ENCODE measurements at regions not wholly inside any gene's neighbourhood (a gene's known extent, or its start where the extent isn't known, plus 50 kb on each side); places are given as distances from the start of the nearest gene placed in this dataset.

DNA sequence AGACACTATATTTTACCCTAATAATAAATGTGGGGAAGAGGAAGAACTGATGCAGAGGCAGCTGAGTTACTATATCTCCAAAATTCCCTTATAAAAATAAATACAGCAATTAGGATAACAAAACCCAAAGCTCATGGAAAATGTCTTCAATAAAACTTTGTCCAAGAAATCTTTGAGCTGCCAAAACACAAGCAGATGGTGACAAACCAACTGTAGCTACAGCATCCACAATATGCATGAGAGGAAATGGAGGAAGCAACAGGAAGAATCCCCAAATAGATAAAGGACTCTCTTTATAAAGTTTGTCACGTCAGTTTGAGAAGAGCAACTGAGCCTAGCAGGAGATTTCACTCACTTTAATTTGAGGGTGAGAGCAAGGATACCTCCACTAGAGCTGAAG lies 638.2 kb downstream of the IGSF11 start:
- no peak for DNase-seq

DNA sequence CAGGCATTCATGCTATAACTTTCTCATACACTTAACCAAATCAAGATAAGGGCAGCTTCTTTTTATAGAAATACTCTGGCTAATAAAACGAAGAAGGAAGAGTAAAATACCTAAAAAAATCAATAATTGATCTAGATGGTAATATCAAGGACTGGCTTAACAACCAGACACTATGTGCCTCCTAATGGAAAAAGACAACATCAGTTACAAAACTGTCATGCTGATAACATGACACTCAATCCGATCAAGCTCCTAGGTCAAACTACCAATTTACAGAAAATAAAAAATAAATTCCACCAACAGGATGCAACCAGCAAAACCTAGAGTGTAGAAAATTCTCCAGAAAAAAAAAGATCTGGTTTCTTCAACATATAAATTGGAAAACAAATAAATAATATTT lies 634.6 kb downstream of the IGSF11 start:
- DNase-seq, result no peak

DNA sequence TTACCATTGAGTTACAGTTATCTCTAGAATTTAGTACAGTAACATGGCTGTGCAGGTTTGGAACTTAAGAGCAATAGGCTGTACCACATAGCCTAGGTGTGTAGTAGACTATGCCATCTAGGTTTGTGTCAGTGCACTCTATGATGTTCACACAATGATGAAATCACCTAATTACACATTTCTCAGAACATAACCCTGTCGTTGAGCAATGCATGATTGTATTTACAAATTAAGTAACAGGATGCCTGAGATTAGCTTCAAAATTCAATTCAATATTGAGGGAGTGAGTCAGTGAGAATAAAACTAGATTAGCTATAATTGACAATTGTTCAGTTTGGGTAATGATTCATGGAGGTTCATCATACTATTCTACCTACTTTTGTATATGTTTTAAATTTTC lies 633.8 kb downstream of the IGSF11 start:
- DNase-seq, result no peak

DNA sequence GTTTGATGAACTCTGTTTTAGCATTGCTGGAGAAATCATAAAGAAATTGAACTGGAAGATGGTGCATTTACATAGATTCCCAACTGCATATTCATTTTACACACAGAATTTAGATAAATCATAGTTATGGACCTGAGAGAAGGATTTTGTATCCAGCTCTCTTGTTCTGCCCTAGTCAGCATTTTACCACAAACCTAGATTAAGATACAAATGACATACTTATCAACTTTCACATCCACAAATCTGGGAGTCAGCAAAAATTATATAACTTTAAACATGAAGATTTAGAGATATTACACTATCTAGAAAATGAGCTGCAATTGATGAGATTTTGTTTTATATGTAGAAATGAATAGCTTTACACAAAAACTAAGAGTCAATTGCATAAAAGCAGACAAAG lies 632.8 kb downstream of the IGSF11 start:
- DNase-seq, result no peak

DNA sequence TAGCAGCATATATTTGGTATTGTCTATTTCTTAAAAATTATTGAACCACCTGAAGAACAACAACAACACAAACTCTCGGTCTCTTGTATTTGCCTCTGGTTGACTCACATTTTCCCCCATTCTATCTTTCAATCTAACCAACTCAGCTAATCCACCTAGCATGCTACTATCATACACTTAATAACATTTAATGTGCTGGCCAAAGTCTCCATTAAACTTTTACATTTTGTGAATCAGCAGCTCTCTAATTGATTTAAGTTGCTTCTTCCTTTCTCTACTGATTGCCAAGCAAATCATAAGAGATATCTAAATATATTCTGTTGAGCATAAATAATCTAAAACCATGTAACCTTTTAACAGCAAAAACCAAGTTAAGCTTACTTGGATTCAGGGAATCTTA lies 631.7 kb downstream of the IGSF11 start:
- no peak for DNase-seq

DNA sequence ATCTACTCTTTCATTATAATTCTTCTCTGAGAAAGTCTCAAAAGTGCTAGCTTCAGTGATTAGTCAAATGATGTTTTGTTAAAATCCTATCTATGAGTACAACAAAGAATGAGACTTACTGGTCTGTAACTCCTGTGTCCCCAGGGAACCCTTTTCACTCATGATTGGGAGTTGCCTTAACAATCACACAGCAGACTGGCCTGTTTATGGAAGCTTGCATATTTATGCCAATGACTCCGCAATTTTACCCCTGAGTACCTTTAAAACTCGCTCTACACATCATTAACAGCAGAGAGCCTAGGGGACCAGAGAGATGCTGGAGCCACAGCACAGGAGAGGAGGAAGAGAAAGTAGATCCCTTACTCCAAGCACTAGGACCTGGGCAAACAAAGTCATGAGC lies 628.1 kb downstream of the IGSF11 start:
- DNase-seq, result no peak

DNA sequence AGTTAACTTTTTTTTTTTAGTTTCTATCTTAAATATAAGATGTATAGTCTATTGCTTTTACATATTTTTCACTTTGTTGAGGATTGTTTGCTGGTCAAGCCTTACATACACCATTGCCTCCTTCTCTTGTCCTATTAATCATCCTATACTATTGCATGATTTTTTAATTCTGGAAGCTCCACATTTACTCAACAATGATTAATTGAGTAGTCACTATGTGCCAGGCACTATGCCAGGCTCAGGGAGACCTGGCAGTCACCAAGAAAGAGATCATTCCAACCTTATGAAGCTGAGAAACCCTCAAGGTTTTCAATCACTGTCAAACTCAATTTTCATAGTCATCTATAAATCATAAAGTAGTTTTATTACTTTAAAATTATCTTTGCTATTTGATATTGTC lies 626.2 kb downstream of the IGSF11 start:
- DNase-seq, result no peak

DNA sequence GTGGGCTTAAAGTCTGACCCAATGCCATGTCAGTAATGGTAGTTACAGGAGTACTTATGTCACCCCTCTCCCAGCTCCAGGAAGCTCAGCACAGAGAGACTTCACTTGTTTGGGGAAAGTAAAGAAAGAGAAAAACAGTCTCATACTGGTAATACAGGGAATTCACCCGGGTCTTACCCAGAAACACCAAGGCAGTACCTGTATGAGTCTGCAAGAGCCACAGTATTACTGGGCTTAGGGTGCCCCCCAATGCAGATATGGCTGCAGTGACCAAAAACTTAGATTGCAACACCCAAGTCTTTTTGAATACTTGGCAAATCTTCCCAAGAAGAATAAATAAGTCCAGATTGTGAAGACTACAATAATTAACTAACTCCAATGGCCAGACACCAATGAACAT lies 622.1 kb downstream of the IGSF11 start:
- DNase-seq, result no peak

DNA sequence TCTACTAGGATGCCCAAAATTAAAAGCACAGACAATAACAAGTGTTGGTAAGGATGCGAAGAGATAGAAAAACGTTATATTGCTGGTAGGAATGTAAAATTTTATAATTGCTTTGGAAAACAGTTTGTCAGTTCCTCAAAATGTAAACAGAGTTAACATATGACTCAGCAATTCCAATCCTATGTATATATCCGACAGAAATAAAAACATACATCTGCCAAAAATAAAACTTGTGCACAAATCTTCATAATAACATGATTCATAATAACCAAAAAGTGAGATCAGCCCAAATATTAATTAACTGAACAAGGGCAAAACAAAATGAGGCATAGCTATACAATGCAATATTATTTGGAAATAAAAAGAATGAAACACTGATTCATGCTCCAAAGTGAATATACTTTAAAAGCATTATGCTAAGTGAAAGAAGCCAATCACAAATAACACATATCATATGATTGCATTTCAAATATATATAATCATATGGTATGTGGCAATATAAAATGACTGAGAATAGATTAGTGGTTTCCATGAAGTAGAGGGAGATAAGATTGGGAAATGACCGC lies 609.3 kb downstream of the IGSF11 start:
- no peak for DNase-seq

DNA sequence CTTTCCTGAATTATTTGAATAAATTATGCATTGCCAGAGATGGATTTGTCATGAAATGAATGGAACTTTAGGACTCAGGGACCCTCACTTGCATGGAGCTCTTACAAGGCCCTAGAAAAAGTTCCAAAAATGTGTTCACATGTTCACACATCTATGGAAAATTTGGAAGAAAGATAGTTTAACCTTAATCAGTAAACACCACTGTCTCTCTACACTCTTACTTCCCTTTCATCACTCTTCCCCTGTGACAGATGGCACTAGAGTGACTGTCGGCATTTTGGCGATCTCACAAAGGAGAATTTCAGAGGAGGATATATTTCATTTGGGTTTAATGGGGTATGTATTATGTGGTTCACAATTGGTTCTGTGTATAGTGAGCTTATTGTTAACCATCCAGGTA lies 600.8 kb downstream of the IGSF11 start:
- DNase-seq, result no peak

DNA sequence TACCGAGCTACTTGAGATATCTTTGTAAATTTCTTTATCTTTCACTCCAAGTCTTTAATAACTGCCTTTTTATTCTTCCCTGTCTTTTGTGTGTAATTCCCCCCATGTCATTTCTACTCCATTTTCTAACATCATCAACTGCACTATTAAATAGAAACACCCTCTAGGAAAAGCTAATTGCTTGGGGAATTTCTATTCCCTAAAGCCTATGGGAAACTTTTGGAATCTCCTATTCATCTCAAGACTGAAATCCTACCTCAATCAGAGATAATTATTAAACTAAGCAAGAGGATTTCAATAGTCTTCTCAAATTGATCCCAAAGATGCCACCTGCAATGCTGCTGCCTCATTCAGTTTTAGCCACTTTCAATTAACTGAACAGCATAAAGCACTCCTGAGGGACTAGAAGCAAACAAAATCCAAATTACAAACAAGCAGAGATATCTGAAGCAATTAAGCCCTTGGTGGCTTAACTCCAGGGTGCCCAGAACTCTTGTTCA lies 598.7 kb downstream of the IGSF11 start:
- DNase-seq, result no peak

DNA sequence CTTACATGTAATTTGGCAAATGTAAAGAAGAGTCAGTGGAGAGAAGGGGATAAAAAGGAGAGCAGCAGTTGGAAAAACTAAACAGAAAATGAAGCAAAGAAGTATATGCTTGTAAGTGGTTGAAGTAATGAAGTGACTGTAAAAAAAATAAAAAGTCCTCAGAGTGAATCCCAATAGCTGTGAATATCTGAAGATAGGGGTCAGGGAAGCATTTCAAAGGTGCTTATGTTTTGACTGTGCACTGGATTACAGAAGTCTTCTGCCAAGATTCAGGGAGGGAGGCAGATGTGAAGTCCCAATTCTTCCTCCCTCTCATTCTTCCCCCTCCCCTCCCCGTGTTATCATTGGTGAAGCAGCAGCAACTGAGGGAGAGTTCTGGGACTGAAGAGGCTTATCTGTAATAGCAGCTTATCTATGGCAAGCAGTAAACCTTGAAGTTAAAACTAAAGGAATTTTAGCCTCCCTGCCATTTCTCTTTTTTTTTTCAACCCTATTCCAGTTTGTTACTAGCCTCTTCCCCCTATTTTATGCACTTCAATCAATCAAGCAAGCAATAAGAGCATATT lies 597.9 kb downstream of the IGSF11 start:
- no peak for DNase-seq

DNA sequence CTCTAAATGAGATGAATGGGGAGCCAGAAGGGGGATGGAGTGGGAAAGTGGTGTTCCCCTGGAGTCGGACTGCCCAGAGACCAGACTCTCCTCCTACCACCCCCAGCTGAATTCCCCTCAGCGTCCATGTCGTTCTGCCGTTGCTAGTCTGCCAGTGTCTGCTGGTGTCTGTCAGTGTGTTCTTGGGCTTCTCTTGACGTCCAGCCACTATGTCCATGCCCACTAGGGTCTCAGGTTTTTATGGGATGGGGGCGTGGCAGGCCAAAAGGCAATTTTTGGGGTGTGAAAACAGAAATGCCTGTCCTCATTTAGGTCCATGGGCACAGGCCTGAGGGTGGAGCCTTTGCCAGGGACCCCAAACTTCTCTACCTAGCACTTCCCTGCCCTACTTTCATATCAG lies 589.6 kb downstream of the IGSF11 start:
- DNase-seq, result no peak

DNA sequence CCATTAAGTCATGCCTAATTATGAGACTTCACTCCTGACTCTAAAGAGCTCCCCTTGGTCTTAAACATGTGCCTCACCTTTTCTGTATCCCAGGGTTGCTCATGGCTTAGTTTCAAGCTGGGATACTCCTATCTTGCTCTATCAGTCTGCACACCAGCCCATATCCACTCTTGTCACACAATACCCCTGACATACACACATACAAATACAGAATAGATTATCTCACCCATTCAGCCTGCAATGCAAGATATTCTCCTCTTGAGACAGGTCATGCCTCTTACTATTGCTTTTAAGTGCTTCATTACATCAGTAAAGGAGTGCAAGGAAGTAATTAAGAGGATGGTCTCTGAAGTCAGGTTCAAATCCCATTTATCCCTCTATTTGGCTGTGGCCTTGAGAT lies 587.3 kb downstream of the IGSF11 start:
- no peak for DNase-seq

DNA sequence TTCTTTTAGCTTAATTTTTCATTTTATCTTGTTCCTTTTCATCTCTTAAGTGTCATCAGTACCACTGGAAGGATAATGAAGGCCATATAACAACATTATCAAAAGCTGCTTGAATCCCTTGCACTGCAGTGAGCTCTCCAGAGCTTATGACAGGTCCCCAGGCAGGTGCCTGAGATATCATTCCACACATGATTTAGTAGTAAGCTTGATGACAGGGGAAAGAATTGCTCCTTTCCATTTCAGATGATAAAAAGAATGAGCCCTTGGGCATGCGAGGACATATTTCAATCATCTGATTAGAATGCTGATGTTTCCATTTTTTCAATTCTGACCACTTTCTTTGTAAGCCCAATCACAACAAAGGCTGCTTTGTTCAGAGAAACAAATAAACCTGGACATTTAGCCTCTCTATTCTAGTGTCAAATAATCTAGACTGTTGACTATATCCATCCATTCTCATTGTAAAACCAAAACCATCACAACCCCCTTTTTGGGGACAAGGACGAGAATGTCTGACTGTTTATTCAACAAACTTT lies 567.8 kb downstream of the IGSF11 start:
- DNase-seq, result no peak

DNA sequence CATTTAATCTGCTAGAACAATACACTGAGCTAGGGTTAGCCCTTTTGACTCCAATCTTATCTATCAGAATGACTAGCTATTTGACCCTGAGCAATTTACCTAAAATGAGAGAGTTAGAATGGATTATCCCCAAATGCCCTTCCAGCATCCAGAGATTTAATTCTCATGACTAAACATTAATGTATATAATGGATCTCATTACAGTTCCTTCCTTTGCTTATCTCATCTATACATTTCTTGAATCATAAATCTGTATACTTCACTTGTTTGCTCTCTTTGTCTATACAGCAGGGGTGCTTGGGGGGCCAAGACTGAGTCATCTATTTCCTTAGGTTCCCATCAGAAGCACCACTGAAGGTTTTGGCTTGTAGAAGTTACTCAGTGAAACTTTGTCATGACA lies 565.8 kb downstream of the IGSF11 start:
- DNase-seq, result no peak

DNA sequence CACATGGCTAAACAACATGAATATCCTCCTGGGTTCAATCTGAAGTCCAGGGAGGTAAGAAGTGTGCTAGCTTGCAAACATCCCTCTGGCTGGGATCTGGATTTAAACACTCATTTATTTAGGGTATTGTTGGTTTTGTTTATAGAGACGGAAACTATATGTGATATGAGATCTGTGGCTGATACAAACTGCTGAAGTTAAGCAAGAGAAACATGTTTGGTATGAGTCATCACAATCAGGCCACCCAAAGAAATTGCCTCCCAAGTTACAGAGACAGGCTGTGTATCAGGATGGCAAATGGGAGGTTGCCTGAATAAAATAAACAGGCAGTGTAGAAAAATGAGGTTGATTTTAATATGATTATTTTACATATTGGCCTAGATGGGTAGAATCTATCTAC lies 562.1 kb downstream of the IGSF11 start:
- DNase-seq, result no peak

DNA sequence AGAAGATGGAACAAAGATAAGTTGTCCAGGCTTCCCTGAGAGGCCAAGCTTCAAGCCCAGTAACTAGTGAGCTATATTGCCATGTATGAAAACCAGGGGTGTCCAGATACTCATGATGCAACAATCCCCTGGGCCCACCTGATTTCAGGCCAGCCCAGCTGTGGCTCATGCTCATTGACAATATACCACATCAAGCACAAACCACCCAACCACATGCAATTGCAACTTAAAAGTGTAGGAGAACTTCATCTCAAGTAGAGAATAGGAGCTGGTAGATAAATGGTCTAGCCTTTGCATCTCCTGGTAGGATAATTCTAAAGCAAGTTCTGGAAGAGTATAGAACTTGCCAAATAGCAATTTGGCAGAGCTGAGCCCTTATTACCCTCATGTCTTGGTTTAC lies 561.3 kb downstream of the IGSF11 start:
- DNase-seq, result no peak

DNA sequence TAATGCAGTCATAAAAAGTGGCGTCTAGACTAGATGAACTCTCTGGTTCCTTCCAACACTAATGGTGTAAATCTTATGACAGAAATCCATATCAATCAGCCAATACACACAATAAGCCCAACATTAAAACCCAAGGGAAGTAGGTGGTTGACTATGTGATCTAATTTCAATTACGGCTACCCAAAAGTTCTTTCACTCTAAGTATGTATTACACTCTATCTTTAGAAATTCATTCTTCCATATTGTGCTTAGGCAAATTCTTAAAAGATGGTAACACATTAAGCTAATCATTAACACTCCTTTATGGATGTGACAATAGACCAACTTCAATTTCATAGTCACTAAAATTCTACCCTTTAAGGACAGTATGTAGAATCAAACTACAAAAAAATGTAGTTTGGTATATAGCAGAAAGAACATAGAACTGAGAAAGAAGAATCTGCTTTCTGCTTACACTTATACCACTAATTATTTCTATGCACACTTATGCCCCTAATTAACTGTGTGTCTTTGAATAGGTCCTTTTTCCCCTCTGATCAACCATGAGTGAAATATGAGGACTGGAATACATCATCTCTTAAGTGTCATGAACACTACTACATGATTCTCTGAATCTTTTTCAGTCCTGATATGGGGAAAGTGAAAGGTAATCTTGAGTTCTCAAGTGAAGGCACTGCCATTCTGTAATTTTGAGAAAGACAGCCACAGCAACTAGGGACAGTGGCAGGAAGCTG lies 557.6 kb downstream of the IGSF11 start:
- DNase-seq, result no peak

DNA sequence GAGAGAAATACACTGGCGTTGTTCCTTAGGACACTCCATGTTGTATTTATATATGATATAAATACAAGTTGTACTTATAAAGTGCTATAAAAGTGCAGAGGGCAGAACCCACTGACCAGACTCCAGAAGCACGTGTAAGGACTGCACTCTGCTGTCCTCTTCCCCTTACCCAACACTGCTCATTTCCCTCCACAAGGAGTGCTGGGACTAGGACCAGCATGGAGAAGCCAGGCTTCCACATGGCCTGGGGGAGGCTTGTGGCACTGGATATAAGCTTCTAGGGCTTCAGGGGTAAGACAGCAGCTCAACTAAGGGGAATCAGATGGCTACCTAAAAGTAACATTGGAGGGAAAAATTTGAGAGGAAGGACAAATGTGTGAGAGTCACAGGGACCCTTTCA lies 556.9 kb downstream of the IGSF11 start:
- DNase-seq, result no peak

DNA sequence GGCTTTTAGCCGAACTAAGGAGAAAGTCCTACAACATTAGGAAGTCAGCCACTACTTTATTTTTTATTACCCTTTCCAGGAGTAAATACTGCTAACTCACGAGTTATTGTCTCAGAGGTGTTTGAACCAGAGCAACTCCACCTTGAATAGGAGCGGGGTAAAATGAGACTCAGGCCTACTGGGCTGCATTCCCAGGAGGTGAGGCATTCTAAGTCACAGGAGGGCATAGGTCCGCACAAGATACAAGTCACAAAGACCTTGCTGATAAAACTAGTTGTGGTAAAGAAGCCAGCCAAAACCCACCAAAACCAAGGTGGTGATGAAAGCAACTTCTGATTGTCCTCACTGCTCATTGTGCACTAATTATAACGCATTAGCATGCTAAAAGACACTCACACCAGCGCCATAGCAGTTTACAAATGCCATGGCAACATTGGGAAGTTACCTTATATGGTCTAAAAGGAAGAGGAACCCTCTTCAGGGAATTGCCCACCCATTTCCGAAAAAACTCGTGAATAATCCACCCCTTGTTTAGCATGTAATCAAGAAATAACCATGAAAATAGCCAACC lies 555.9 kb downstream of the IGSF11 start:
- no peak for DNase-seq

DNA sequence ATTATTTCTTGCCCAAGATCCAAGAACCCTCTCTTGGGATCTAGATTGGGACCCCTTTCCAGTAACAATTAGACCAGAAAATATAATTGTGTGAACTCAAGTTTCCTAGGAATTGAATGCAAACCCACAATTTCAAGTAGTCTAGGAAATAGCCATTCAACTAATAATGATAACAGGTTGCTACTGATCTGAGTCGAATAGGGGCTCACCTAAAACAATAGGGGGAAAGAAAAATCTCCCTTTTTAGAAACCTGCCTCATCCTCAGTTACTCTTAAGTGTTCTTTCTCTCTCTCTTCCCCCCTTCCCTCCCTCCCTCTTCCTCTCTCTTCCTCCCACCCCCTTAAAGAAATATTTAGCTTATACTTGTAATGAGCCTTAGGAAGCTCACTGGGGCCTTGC lies 555.3 kb downstream of the IGSF11 start:
- no peak for DNase-seq

DNA sequence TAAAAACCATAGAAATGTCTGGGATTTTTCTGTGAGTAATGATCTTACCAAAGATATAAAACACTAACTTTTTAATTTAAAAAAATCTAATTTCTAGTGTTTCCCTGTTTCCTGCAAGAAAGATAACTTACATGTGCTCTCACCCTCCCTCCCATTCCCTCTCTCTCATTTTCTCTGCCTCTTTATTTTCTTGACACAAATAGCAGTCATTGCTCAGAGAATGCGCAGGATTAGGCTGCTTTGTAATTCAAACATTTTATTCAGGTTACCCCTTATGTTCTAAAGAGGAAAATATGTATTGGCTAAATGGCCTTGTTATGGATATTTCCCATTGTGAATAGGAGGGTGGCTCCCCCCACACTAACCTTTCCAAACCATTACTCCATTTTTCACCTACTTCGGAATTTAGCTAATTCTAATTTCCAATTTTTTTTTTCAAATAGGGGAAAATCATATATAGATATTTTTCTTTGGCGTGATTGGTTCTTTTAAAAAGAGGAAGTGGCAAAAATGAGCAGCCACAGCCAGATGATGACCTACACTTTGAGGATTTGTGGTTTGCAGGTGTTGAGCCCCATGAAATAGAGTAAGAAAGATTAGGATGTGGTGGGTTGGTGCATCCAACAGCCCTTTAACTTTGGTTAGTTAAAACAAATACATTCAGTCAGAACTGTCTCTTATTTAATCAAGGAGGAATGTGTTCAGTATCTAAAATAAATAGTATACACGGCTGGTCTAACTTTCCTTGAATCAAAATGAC lies 554.4 kb downstream of the IGSF11 start:
- DNase-seq, result no peak

All from occipital lobe (tissue), 1 donor.